ENCODE measurements at regions not wholly inside any gene's neighbourhood (a gene's known extent, or its start where the extent isn't known, plus 50 kb on each side); places are given as distances from the start of the nearest gene placed in this dataset.

- TF ChIP-seq CTCF (IDR thresholded peaks at IDR 0.05) (no peak), POLR2A (IDR thresholded peaks at IDR 0.05) (no peak)
Observed at GRCh38 chr6:78259935-78260334, 607.1 kb downstream of the MEI4 start.
